OCI-M1 (cell line): ENCODE measurements at regions not wholly inside any gene's neighbourhood (a gene's known extent, or its start where the extent isn't known, plus 50 kb on each side); places are given as distances from the start of the nearest gene placed in this dataset.

Experiments
- DNase-seq: peaks from one replicate; lab custom pipeline; 2025; lab: John Stamatoyannopoulos, UW

GRCh38 chr18:5640939-5641338 is 97.1 kb upstream of the EPB41L3 start:
- DNase-seq, result no peak

GRCh38 chr18:5639131-5639530 is 95.3 kb upstream of the EPB41L3 start:
- DNase-seq, result no peak

DNA sequence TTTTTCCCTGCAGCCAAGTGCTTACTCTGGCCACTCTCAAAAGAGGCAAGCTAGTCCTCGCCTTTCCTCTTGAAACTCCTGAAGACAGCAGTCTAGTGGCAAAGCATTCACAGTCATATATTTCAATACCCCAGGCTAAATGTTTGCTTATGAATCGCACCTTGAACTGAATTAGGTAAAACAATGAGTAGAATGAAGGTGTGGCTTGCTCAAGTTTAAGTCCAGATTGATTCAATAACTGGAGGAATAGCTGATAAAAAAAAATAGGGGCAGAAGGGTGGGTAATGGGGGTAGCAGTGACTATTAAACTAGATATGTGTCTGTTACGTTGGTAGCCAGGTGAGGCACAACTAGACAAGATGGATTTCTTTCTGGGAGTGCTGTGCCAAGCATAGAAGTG is 88.2 kb upstream of the EPB41L3 start:
- DNase-seq, result no peak

DNA sequence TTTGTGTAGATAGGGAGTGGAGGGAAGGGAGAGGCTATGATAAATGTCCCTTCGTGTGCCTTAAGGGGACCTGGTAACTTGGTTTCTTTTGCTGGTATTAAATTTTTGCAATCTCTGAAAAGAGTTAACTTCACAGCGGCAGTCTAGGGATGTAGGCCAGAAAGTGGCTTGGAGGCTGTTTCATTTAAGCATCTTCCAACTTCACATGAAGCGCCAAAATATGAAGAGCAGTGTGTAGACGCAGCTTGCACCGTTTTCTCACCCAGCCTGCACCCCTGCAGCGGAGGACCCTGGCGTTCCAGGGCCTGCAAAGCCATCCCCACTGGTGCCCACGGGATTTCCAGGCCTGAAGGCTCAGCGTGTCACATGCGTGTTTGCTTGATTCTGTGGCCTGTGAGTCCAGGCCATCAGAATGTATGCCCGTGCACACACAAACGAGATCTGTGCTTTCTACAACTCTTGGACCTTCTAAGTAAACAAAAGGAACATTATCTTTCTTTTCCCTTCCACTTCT is 87.2 kb upstream of the EPB41L3 start:
- DNase-seq, result no peak

DNA sequence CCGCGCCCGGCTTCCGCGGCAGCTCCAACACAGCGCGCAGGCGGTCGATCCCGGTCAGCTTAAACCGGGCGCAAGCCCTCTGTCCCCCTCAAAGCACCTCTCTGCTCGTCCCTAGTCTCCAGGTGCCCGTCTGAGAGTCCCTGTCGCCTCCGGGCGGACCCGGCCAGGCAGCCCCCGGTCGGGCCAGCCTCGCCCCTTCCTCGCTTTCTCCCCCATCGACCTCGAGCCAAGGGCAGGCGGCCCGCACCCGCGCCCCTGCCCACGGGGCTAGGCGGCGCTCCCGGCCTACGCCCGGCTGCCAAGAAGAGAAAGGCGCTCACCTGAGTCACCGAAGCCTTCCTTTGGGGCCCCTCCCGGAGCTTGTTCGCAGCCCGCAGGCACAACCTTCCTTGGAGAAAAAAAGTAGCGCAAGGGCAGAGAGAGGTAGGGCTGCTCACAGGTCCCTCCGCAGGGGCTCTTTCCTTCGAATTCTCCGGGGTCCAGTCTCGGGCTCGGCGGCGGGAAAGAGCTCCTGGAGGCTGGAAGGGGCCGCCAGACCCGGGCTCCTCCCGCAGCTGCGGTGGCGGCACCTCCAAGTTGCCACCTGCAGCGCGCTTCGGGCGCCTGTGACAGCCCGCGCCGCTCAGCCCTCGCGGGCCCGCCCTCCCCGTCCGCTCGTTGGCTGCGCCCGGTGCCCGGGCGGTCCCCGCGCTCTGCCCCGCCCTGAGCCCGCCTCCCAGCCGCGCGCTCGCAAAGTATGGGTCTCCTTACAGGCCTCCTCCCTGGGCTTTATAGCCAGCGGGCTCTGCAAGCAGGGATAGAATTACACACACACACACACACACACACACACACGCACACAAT is 86.5 kb upstream of the EPB41L3 start:
- DNase-seq, result no peak

GRCh38 chr18:5628512-5629255 is 84.9 kb upstream of the EPB41L3 start:
- no peak for DNase-seq

- DNase-seq, result no peak
Observed at GRCh38 chr18:5627776-5628511, 84.1 kb upstream of the EPB41L3 start.

- no peak for DNase-seq
Observed at GRCh38 chr18:5626130-5626880, 82.5 kb upstream of the EPB41L3 start.

DNA sequence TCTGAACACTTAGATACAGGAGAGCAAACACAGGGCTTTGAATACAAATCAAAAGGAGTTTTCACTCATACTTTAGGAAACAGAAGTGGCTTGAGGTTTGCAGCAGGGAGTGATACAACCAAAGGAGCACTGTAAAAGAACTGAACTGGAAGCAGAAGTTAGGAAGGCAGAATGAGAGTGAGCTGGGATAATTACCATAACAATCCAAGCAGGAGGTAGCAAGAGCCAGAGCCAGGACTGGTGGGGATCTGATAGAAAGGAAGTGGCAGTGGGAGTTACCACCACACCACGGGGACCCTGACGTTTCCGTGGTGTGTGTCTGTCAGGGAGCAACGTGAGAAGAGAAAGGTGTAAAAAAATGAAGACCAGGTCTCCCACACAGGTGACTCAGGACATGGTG is 81.3 kb upstream of the EPB41L3 start:
- DNase-seq, result no peak

GRCh38 chr18:5622905-5623304 is 79.1 kb upstream of the EPB41L3 start:
- no peak for DNase-seq

DNA sequence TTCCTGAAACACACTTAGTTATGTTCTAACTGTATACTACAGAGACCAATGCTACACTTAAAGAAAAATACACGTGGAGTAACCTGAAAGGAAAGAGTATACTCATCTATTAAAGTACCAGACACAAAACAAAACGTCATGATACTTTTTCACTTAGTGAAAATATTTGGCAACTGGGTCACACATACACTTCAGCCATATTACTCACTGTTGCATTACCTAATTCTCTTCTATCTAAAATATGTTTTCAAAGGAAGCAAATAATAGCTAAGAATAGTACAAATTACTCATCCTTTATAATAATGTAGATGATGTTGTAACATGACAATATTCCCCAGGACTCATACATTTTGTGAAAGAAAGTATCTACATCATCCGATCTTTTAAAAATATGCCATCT is 76.5 kb upstream of the EPB41L3 start:
- no peak for DNase-seq

DNA sequence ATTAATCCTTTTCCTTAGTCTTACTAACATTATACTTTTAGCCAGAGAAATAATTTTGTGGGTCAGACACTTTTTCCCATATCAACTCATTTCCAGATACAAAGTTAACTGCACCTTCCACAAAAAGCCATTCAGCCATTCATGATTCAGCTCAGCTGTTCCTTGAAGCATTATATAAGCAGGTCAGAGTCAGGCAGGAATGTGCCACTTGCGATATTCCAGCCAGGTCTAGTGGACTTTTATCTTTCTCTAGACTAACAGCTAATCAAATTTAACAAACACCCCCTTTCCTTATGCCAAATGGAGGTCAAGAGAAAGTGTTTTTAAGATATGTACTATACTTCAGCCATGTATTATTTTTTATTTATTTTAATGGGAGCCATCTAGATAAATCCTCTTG is 75.6 kb upstream of the EPB41L3 start:
- DNase-seq, result no peak

DNA sequence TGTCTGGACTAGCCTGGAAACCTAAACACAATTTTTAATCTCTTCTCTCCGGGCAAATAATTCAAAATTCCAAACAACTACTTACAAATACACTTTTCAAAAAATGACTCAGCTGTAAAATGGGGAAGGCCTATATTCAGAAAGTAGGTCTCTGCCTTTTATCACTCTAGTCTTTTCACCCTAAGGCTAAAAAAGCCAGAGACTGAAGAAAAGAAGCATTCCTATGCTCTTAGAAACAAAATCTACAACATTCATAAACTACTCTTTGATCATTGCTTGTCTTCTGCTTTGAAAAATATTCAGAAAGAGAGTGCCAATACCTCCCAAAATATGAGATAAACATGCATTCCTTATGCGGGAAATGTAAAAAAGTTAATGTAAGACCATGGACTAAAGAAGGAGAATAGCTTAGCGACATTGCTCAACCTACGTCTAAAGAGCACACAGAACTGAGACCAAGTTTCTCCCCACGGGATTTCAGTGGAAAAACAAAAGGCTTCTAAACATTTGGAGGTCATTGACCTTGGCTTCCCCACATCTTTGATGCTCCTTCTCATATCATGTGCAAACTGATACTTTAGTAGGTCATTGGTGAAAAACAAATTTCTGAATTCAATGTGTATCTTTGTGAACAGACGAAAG is 74.4 kb upstream of the EPB41L3 start:
- no peak for DNase-seq

DNA sequence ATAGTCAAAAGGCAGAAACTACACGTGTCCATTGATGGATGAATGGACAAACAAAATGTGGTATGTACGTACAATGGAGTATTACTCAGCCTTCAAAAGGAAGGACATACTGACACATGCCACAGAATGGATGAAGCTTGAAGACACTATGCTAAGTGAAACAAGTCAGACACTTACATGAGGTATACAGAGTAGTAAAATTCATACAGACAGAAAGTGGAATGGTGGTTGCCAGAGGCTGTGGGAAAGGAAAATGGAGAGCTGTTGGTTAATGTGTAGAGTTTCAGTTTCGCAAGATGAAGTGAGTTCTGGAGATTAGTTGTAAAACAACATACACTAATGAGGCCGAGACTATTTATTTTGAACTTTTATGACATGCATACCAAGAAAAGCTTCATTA is 67.4 kb upstream of the EPB41L3 start:
- DNase-seq, result no peak

DNA sequence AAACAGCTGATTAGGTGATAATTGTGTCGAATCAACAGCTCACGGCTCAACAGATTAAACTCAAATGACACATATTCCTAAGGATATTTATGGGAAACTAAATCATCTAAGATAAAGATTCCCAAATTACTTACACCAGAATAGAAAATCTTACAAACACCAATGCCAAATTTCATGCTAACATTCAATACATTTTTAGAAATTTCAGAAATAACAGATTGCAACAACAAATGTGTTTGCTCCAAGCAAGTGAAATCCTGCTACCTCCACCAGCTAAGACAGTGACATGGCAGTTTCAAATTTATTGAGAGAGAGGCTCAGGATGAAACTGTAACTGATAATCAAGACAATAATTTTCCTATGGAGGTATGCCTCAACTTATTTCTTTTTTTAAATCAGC is 65.0 kb upstream of the EPB41L3 start:
- DNase-seq, result no peak

- DNase-seq, result no peak
Observed at GRCh38 chr18:5606951-5607350, 63.2 kb upstream of the EPB41L3 start.

DNA sequence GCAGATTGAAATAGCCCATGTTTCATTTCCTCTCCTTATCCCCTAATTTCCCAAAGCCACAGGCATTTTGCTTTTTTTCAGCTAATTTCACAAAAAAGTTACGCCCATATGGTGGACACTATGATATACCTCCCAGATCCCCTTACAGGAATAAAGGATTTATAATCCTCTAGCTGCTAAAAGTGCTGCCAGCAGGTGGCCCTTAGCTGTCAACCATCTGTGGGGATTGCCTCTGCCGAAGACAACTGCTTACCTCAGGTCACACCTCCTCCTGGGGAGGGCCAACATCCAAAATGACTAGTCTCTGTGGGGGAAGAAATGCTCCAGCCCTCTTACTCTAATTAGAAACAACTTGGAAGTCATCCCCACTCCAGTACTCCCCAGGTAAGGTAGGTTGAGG is 61.0 kb upstream of the EPB41L3 start:
- DNase-seq, result no peak

- DNase-seq, result no peak
Observed at GRCh38 chr18:5603153-5603552, 59.4 kb upstream of the EPB41L3 start.

DNA sequence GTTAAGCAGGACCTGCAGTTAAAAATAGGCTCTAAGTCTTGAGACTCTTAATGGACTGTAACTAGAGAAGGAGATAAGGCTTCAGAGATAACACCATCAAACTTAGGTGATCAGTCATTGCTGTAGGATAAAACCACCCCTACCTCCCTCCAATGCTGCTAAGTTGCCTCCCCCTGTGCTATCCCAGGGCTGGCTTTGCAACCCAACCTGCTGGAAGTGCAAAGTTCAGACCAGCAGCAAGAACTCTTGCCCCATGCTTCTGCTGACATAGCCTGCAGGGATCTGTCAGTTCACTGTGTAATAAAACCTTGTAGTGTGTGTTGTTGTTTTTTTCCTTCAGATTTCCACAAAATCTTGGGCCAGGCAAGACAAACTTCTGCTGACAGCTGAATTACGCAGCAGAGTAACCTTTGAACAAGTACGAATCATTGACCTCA is 57.4 kb upstream of the EPB41L3 start:
- DNase-seq, result no peak

DNA sequence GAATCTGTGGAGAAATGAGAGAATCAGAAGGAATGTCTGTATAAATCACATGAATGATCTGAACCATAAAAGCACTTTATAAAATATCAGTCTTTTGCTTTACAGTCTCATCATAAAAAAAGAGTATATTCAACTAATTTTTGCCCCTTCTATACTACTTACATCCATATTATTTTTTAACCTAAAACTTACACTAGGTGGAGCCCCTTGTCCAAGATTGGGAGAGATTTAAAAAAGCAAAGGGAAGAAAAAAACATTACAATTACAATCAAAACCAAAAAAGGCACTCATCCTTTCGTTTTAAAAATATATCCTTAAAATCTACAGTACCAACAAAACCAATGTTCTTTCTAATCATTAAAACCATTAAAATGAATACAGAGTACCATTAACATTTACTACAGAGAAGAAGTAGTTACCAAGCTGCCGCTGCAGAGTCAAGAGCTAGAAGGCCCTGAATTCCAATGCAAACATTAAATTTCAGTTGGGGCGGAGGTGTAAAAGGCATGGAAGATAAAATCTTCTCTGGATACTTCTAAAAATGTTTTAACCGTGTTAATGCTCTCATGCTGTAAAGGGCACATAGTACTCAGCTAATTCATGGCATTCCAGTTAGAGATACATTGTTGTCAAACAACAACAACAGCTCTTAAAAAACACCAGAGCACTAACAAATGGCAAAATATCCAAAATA is 56.7 kb upstream of the EPB41L3 start:
- peak; percentile 41 for DNase-seq

- DNase-seq, result no peak
Observed at GRCh38 chr18:5596585-5596984, 52.8 kb upstream of the EPB41L3 start.
